ENCODE measurements at regions not wholly inside any gene's neighbourhood (a gene's known extent, or its start where the extent isn't known, plus 50 kb on each side); places are given as distances from the start of the nearest gene placed in this dataset.

- ATAC-seq (peak; percentile 81), DNase-seq (no peak)
- intact Hi-C loops (cut with micrococcal nuclease): no loop called here
These were observed 201.7 kb upstream of the STK17B start for GRCh38 chr2:196372811-196373664.

GRCh38 chr2:196376984-196377877 lies 205.9 kb upstream of the STK17B start:
- ATAC-seq (no peak), DNase-seq (no peak)
- intact Hi-C loops (cut with micrococcal nuclease): no loop called here

GRCh38 chr2:196379600-196379999 lies 208.2 kb upstream of the STK17B start:
- DNase-seq: no peak
- intact Hi-C loops (cut with micrococcal nuclease): no loop called here
- no peak for ATAC-seq

- DNase-seq (no peak), ATAC-seq (peak; percentile 62)
- intact Hi-C loops (cut with micrococcal nuclease): no loop called here
These were observed 208.7 kb upstream of the STK17B start for GRCh38 chr2:196380098-196380497.

- peak; percentile 81 for ATAC-seq
- intact Hi-C loops (cut with micrococcal nuclease): no loop called here
- DNase-seq: no peak
These were observed 209.2 kb upstream of the STK17B start for GRCh38 chr2:196380575-196380974.

GRCh38 chr2:196381464-196381863 lies 210.1 kb upstream of the STK17B start:
- intact Hi-C loops (cut with micrococcal nuclease): no loop called here
- no peak for DNase-seq
- ATAC-seq: peak; percentile 26

- no peak for DNase-seq
- ATAC-seq: no peak
- intact Hi-C loops (cut with micrococcal nuclease): no loop called here
These were observed 212.4 kb upstream of the STK17B start for GRCh38 chr2:196383799-196384198.

- no peak for DNase-seq
- intact Hi-C loops (cut with micrococcal nuclease): no loop called here
- ATAC-seq: no peak
These were observed 213.4 kb upstream of the STK17B start for GRCh38 chr2:196384729-196385128.

- intact Hi-C loops (cut with micrococcal nuclease): no loop called here
- DNase-seq (no peak), ATAC-seq (no peak)
These were observed 218.3 kb upstream of the STK17B start for GRCh38 chr2:196389670-196390069.

GRCh38 chr2:196390243-196391148 lies 219.1 kb upstream of the STK17B start:
- intact Hi-C loops (cut with micrococcal nuclease): no loop called here
- ATAC-seq (no peak), DNase-seq (no peak)

- intact Hi-C loops (cut with micrococcal nuclease): no loop called here
- DNase-seq: no peak
- no peak for ATAC-seq
These were observed 219.7 kb upstream of the STK17B start for GRCh38 chr2:196391149-196391479.

- DNase-seq (no peak), ATAC-seq (peak; percentile 45)
- intact Hi-C loops (cut with micrococcal nuclease): no loop called here
These were observed 227.7 kb upstream of the STK17B start for GRCh38 chr2:196399096-196399495.

- intact Hi-C loops (cut with micrococcal nuclease): no loop called here
- DNase-seq (no peak), ATAC-seq (peak; percentile 91)
These were observed 228.6 kb upstream of the STK17B start for GRCh38 chr2:196399722-196400691.

- no peak for ATAC-seq
These were observed 232.1 kb upstream of the STK17B start for GRCh38 chr2:196403471-196403870.

GRCh38 chr2:196404276-196404675 lies 232.9 kb upstream of the STK17B start:
- intact Hi-C loops (cut with micrococcal nuclease): no loop called here
- no peak for DNase-seq
- no peak for ATAC-seq

More at GRCh38 chr2:196403471-196403870, 232.1 kb upstream of the STK17B start:
- intact Hi-C loops (cut with micrococcal nuclease): no loop called here
- no peak for DNase-seq

GRCh38 chr2:196407675-196408264 lies 231.7 kb upstream of the CCDC150 start:
- DNase-seq: no peak
- ATAC-seq: no peak
- intact Hi-C loops (cut with micrococcal nuclease): no loop called here

GRCh38 chr2:196409376-196409775 lies 230.1 kb upstream of the CCDC150 start:
- intact Hi-C loops (cut with micrococcal nuclease): no loop called here
- DNase-seq (no peak), ATAC-seq (no peak)

- intact Hi-C loops (cut with micrococcal nuclease): no loop called here
- ATAC-seq (no peak), DNase-seq (no peak)
These were observed 229.5 kb upstream of the CCDC150 start for GRCh38 chr2:196410008-196410407.
